ENCODE measurements at regions not wholly inside any gene's neighbourhood (a gene's known extent, or its start where the extent isn't known, plus 50 kb on each side); places are given as distances from the start of the nearest gene placed in this dataset.

DNA sequence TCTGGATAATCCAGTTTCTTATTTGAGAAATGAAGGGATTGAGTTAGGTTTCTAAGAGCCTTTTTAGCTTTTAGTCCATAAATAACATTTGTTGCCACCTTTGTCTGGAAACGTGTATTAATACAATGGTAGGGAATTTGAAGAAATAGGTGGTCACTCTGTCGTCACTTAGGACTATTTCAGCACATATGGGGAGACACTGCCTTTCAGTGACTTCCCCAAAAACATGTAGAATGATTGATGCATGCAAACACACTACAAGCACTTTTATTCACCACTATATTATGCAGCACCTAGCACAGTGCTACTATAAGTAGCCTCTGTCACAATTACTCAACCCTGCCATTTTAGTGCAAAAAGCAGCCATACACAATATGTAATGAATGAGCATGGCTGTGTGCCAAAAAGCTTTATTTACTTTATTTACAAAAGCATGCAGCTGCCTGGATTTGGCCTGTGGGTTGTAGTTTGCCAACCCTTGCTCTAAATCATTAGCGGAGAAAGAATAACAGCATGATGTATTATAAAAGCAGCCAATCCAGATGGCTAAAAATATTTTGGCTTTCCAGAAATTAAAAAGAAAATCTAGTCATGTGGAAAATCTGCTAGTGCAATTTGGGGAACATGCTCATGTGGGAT is 154.2 kb upstream of the HMHB1 start:
- TF ChIP-seq EP300 (IDR thresholded peaks at IDR 0.05), result no peak
- TF ChIP-seq CTCF (IDR thresholded peaks at IDR 0.05), result no peak
- TF ChIP-seq POLR2A (IDR thresholded peaks at IDR 0.05), result no peak
- TF ChIP-seq POLR2AphosphoS5 (IDR thresholded peaks at IDR 0.05), result no peak
- Histone ChIP-seq H3K27ac (no peak overlapping the region), H3K36me3 (no peaks in the 10 kb centered on the region), H3K4me3 (no peak overlapping the region), H3K27me3 (no peaks in the 10 kb centered on the region), H3K4me1 (no peaks in the 10 kb centered on the region), H3K9me3 (no peaks in the 10 kb centered on the region)
- intact Hi-C loops (cut with DNase I), result no loop called here
- DNase-seq, result no peak
- WGBS, 2 donors, result 51 to 65% methylated on average over 3 of the region's 3 CpGs

- H3K27me3 ChIP-seq, result no peaks in the 10 kb centered on the region
- TF ChIP-seq EP300 (IDR thresholded peaks at IDR 0.05) (no peak), POLR2A (IDR thresholded peaks at IDR 0.05) (no peak), POLR2AphosphoS5 (IDR thresholded peaks at IDR 0.05) (no peak), CTCF (IDR thresholded peaks at IDR 0.05) (no peak)
- H3K36me3 ChIP-seq, result no peaks in the 10 kb centered on the region
- H3K27ac ChIP-seq, result no peak overlapping the region
- WGBS, 2 donors, result 94 to 95% methylated on average over 4 of the region's 4 CpGs
- no peak for DNase-seq
- no peaks in the 10 kb centered on the region for H3K4me1 ChIP-seq
- intact Hi-C loops (cut with DNase I), result no loop called here
- H3K9me3 ChIP-seq, result no peaks in the 10 kb centered on the region
- H3K4me3 ChIP-seq, result no peak overlapping the region
Measured at GRCh38 chr5:143653766-143654282, 158.1 kb upstream of the HMHB1 start.

DNA sequence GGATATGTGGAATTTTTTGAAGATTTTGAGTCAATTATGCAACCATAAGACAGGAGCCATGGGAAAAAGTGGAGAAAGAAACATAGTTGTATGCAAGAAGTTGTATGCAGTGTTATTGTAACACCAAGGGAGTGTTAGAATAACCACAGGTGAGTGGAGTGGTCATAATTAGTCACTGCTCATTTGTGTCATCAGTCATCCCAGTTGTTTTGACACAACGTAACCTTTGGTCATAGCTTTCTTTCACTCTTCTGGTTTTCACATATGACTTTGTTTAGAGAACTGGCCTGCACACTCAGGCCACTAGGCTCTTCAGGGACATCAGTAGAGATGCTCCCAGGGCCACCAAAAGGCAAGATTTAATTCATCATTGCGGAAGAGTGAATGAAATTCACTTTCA is 158.7 kb upstream of the HMHB1 start:
- Histone ChIP-seq H3K36me3 (no peaks in the 10 kb centered on the region), H3K4me3 (no peak overlapping the region), H3K4me1 (no peaks in the 10 kb centered on the region), H3K27ac (no peak overlapping the region), H3K27me3 (no peaks in the 10 kb centered on the region), H3K9me3 (no peaks in the 10 kb centered on the region)
- no peak for DNase-seq
- TF ChIP-seq POLR2AphosphoS5 (IDR thresholded peaks at IDR 0.05) (no peak), EP300 (IDR thresholded peaks at IDR 0.05) (no peak), POLR2A (IDR thresholded peaks at IDR 0.05) (no peak), CTCF (IDR thresholded peaks at IDR 0.05) (no peak)
- intact Hi-C loops (cut with DNase I), result no loop called here
- 90 to 94% methylated on average over 2 of the region's 2 CpGs for WGBS, 2 donors

DNA sequence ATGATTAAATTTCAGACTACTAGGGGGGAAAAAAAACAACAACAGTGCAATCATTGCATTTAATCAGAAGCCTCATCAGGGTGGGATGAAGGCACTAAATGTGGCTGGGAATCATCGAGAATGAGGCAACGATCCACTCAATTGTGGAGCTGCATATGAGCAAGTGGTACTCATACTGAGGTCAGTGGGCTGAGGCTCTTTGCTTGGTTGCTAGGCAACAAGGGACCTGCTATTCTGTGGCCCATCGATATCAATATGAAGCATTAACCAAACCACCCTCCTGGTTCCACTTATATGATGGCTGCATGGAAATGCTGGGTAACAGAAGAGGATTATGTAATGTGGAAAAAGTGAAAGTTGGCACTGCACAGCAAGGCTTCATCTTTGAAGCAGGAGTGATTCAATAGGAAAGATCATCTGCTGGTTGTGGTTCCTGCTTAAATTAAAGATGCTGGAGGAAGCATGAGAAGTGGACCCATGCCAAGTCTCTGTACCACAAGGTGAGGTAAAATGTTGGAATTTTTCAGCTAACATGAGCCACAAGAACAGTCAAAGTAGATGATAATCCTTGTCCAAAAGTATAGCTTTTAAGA is 159.8 kb upstream of the HMHB1 start:
- DNase-seq, result no peak
- no peaks in the 10 kb centered on the region for H3K9me3 ChIP-seq
- no peaks in the 10 kb centered on the region for H3K4me1 ChIP-seq
- TF ChIP-seq EP300 (IDR thresholded peaks at IDR 0.05) (no peak), POLR2AphosphoS5 (IDR thresholded peaks at IDR 0.05) (no peak), POLR2A (IDR thresholded peaks at IDR 0.05) (no peak), CTCF (IDR thresholded peaks at IDR 0.05) (no peak)
- intact Hi-C loops (cut with DNase I), result no loop called here
- no peak overlapping the region for H3K4me3 ChIP-seq
- 85 to 86% methylated on average over 3 of the region's 3 CpGs for WGBS, 2 donors
- no peaks in the 10 kb centered on the region for H3K36me3 ChIP-seq
- no peak overlapping the region for H3K27ac ChIP-seq
- no peaks in the 10 kb centered on the region for H3K27me3 ChIP-seq

Measured in sigmoid colon (tissue), 6 donors.